Kidney (tissue), 13 donors: ENCODE measurements at regions not wholly inside any gene's neighbourhood (a gene's known extent, or its start where the extent isn't known, plus 50 kb on each side); places are given as distances from the start of the nearest gene placed in this dataset.

ENCODE experiments used
- DNase-seq, 5 donors: peaks; one replicate each; pipeline ENCODE4 v3.0.0-alpha.2; 2013 to 2020
- FAIRE-seq: peaks from 2 replicates; lab custom pipeline; 2012; peaks lifted over from hg19 to GRCh38; lab: Jason Lieb, UNC
- H3K27ac ChIP-seq, 2 donors: one replicate each; pipeline ENCODE4 v1.7.0; 2013; ENCODE audit warnings: low read depth in 2 of 2, low read length in 2 of 2, inconsistent platforms in 1 of 2
- H3K27me3 ChIP-seq: one replicate; pipeline ENCODE4 v1.7.1; 2013; ENCODE audit warnings: low read length, inconsistent platforms; ENCODE audit not compliant: control insufficient read depth, insufficient read depth
- H3K36me3 ChIP-seq, 3 donors: one replicate each; pipeline versions ENCODE4 v1.7.0 to v1.7.1; 2013; ENCODE audit warnings: low read length in 3 of 3, control low read depth in 1 of 3, inconsistent platforms in 1 of 3; ENCODE audit not compliant: insufficient read depth in 3 of 3, control insufficient read depth in 2 of 3
- H3K4me1 ChIP-seq, 3 donors: one replicate each; pipeline versions ENCODE4 v1.7.0 to v1.7.1; 2013; ENCODE audit warnings: low read length in 3 of 3, inconsistent platforms in 1 of 3, low read depth in 1 of 3; ENCODE audit not compliant: control insufficient read depth in 2 of 3, insufficient read depth in 2 of 3
- H3K4me3 ChIP-seq, 3 donors: one replicate each; pipeline versions ENCODE4 v1.7.0 to v1.8.1; 2013; ENCODE audit warnings: low read length in 3 of 3, control low read depth in 1 of 3, inconsistent platforms in 1 of 3
- H3K9ac ChIP-seq, 3 donors: one replicate each; pipeline versions ENCODE4 v1.7.0 to v1.7.1; 2013; ENCODE audit warnings: low read length in 3 of 3, control low read depth in 1 of 3, inconsistent platforms in 1 of 3
- H3K9me3 ChIP-seq, 3 donors: one replicate each; pipeline versions ENCODE4 v1.7.0 to v1.7.1; 2013; ENCODE audit warnings: low read length in 3 of 3, control low read depth in 1 of 3, inconsistent platforms in 1 of 3; ENCODE audit not compliant: control insufficient read depth in 2 of 3, insufficient read depth in 1 of 3
- CTCF ChIP-seq: IDR thresholded peaks from 3 replicates; pipeline ENCODE4 v1.5.1; 2012; ENCODE audit warnings: mild to moderate bottlenecking, moderate library complexity, borderline replicate concordance; ENCODE audit not compliant: insufficient read depth; ENCODE audit errors: extremely low read depth
- intact Hi-C: fragments of 100-400 bp; cut with DNase I; formaldehyde crosslinking; loops from one replicate; pipeline ENCODE4 v1.11.1; 2022
- donor health status: control.
- donor health status: control.
- donor health status: control.
- donor health status: control.
- donor health status: control.
- donor health status: DM: yes; HTN: yes; CAD: no.
- donor health status: Normal renal cell carcinoma (clear cell type).

GRCh38 chr20:11090751-11091150, 417.0 kb upstream of the JAG1 start:
- intact Hi-C loops: no loop called here
- H3K4me1 ChIP-seq: no peaks in the 10 kb centered on the region
- H3K9me3 ChIP-seq: no peaks in the 10 kb centered on the region
- TF ChIP-seq CTCF: no peak
- no peak overlapping the region for H3K27ac ChIP-seq
- FAIRE-seq (no peak), DNase-seq (no peak)
- no peak overlapping the region for H3K4me3 ChIP-seq
- H3K36me3 ChIP-seq: no peaks in the 10 kb centered on the region
- H3K9ac ChIP-seq: no peak overlapping the region
- no peaks in the 10 kb centered on the region for H3K27me3 ChIP-seq

DNA sequence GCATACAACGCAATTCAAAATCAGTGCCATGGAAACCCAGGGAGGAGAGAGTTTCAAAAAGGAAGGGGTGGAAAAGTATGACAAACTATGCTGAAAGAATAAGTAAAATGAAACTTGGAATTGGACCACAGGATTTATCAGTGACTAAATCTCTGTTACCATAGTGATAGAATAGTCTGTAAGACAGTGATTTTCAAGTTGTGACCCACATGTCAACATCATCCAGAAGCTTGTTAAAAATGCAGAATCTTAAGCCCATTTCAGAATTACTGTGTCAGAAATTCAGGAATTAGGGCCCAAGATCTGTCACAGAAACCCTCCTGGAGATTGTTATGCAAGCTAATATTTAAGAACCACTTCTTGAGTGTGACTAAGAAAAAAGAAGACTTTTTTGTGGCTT, 417.7 kb upstream of the JAG1 start:
- Histone ChIP-seq H3K27me3 (no peaks in the 10 kb centered on the region), H3K27ac (no peak overlapping the region), H3K9me3 (no peaks in the 10 kb centered on the region), H3K4me3 (no peak overlapping the region), H3K4me1 (no peaks in the 10 kb centered on the region), H3K9ac (no peak overlapping the region), H3K36me3 (no peaks in the 10 kb centered on the region)
- no peak for TF ChIP-seq CTCF
- no peak for DNase-seq
- FAIRE-seq: no peak
- intact Hi-C loops: no loop called here

DNA sequence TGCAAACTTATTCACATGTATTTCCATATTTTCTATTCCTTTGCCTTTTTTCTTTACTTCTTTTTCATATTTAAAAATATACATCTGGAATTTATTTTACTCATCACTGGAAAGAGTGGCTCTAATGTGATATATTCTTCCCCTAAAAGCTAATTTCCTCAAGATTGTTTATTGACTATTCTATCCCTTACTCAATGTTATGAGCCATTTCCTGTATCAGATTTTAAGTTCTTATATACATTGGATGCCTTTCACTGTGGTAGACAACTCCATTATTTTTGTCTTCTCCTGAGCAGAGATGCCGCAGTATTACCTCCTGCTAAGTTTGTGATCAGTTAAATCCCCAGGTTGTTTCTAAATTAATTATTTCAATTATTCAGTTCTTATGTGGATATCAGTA, 418.4 kb upstream of the JAG1 start:
- no peak for FAIRE-seq
- Histone ChIP-seq H3K4me3 (no peak overlapping the region), H3K4me1 (no peaks in the 10 kb centered on the region), H3K36me3 (no peaks in the 10 kb centered on the region), H3K27ac (no peak overlapping the region), H3K9ac (no peak overlapping the region), H3K27me3 (no peaks in the 10 kb centered on the region), H3K9me3 (no peaks in the 10 kb centered on the region)
- no peak for TF ChIP-seq CTCF
- intact Hi-C loops: no loop called here
- no peak for DNase-seq

GRCh38 chr20:11094196-11094595, 420.4 kb upstream of the JAG1 start:
- H3K9ac ChIP-seq: no peak overlapping the region
- H3K9me3 ChIP-seq: no peaks in the 10 kb centered on the region
- TF ChIP-seq CTCF: no peak
- no peaks in the 10 kb centered on the region for H3K4me1 ChIP-seq
- no peak overlapping the region for H3K4me3 ChIP-seq
- no peaks in the 10 kb centered on the region for H3K36me3 ChIP-seq
- intact Hi-C loops: no loop called here
- no peak overlapping the region for H3K27ac ChIP-seq
- no peak for DNase-seq
- no peak for FAIRE-seq
- no peaks in the 10 kb centered on the region for H3K27me3 ChIP-seq
